Ascending aorta (tissue), 2 donors: ENCODE measurements at regions not wholly inside any gene's neighbourhood (a gene's known extent, or its start where the extent isn't known, plus 50 kb on each side); places are given as distances from the start of the nearest gene placed in this dataset.

ENCODE experiments used
- DNase-seq, 2 donors: peaks; one replicate each; pipeline ENCODE4 v3.0.0-alpha.2; 2019; ENCODE audit warnings: low spot score in 2 of 2
- H3K27ac ChIP-seq, 2 donors: fragments of 200-600 bp; sonication (generic); one replicate each; pipeline ENCODE4 v1.5.1; 2016 to 2017; ENCODE audit warnings: mild to moderate bottlenecking in 1 of 2
- H3K27me3 ChIP-seq: fragments of 200-600 bp; sonication (generic); one replicate; pipeline ENCODE4 v1.5.1; 2017
- H3K36me3 ChIP-seq, 2 donors: fragments of 200-600 bp; sonication (generic); one replicate each; pipeline ENCODE4 v1.5.1; 2016
- H3K4me1 ChIP-seq, 2 donors: fragments of 200-600 bp; sonication (generic); one replicate each; pipeline ENCODE4 v1.5.1; 2016 to 2017; ENCODE audit warnings: mild to moderate bottlenecking in 1 of 2
- H3K4me3 ChIP-seq, 2 donors: fragments of 200-600 bp; sonication (generic); one replicate each; pipeline ENCODE4 v1.5.1; 2016 to 2017; ENCODE audit warnings: mild to moderate bottlenecking in 1 of 2
- H3K9me3 ChIP-seq, 2 donors: fragments of 200-600 bp; sonication (generic); one replicate each; pipeline ENCODE4 v1.5.1; 2016
- CTCF ChIP-seq, 3 experiments: fragments of 200-600 bp in 2 of 3; fragments of 450-650 bp in 1 of 3; sonication (generic) in 2 of 3; IDR thresholded peaks; one replicate each; pipeline ENCODE4 v1.5.1; 2016 to 2019; ENCODE audit warnings: antibody characterized with exemption in 3 of 3, mild to moderate bottlenecking in 1 of 3, moderate library complexity in 1 of 3
- intact Hi-C: fragments of 100-400 bp; cut with DNase I; formaldehyde crosslinking; loops from one replicate; pipeline ENCODE4 v1.15.1; 2023

GRCh38 chr14:83827383-83827782 lies 1702.6 kb upstream of the FLRT2 start:
- Histone ChIP-seq H3K4me3 (no peak overlapping the region), H3K27ac (no peak overlapping the region), H3K27me3 (no peaks in the 10 kb centered on the region), H3K9me3 (no peaks in the 10 kb centered on the region), H3K4me1 (no peaks in the 10 kb centered on the region), H3K36me3 (no peaks in the 10 kb centered on the region)
- no peak for DNase-seq
- intact Hi-C loops: no loop called here
- no peak for TF ChIP-seq CTCF (IDR thresholded peaks at IDR 0.05)

GRCh38 chr14:83828406-83828805 lies 1701.5 kb upstream of the FLRT2 start:
- TF ChIP-seq CTCF (IDR thresholded peaks at IDR 0.05): no peak
- intact Hi-C loops: no loop called here

GRCh38 chr14:83830316-83830715 lies 1699.6 kb upstream of the FLRT2 start:
- Histone ChIP-seq H3K27ac (no peak overlapping the region), H3K27me3 (no peaks in the 10 kb centered on the region), H3K36me3 (no peaks in the 10 kb centered on the region), H3K9me3 (no peaks in the 10 kb centered on the region), H3K4me3 (no peak overlapping the region), H3K4me1 (no peaks in the 10 kb centered on the region)
- no peak for DNase-seq
- TF ChIP-seq CTCF (IDR thresholded peaks at IDR 0.05): no peak
- intact Hi-C loops: no loop called here

More at GRCh38 chr14:83828406-83828805, 1701.5 kb upstream of the FLRT2 start:
- H3K4me3 ChIP-seq: no peak overlapping the region
- no peak overlapping the region for H3K27ac ChIP-seq
- H3K36me3 ChIP-seq: no peaks in the 10 kb centered on the region
- H3K27me3 ChIP-seq: no peaks in the 10 kb centered on the region
- H3K4me1 ChIP-seq: no peaks in the 10 kb centered on the region
- H3K9me3 ChIP-seq: no peaks in the 10 kb centered on the region
- no peak for DNase-seq

GRCh38 chr14:83838226-83838625 lies 1691.7 kb upstream of the FLRT2 start:
- intact Hi-C loops: no loop called here

GRCh38 chr14:83842547-83842946 lies 1687.4 kb upstream of the FLRT2 start:
- Histone ChIP-seq H3K4me1 (no peaks in the 10 kb centered on the region), H3K4me3 (no peak overlapping the region), H3K27ac (no peak overlapping the region), H3K9me3 (no peaks in the 10 kb centered on the region), H3K27me3 (no peaks in the 10 kb centered on the region), H3K36me3 (no peaks in the 10 kb centered on the region)
- intact Hi-C loops: no loop called here
- no peak for DNase-seq
- TF ChIP-seq CTCF (IDR thresholded peaks at IDR 0.05): no peak

More at GRCh38 chr14:83838226-83838625, 1691.7 kb upstream of the FLRT2 start:
- Histone ChIP-seq H3K27ac (no peak overlapping the region), H3K36me3 (no peaks in the 10 kb centered on the region), H3K4me1 (no peaks in the 10 kb centered on the region), H3K4me3 (no peak overlapping the region), H3K27me3 (no peaks in the 10 kb centered on the region), H3K9me3 (no peaks in the 10 kb centered on the region)
- no peak for TF ChIP-seq CTCF (IDR thresholded peaks at IDR 0.05)
- DNase-seq: no peak

- intact Hi-C loops: no loop called here
- Histone ChIP-seq H3K4me3 (no peak overlapping the region), H3K9me3 (no peaks in the 10 kb centered on the region), H3K4me1 (no peaks in the 10 kb centered on the region), H3K27me3 (no peaks in the 10 kb centered on the region), H3K36me3 (no peaks in the 10 kb centered on the region), H3K27ac (no peak overlapping the region)
- TF ChIP-seq CTCF (IDR thresholded peaks at IDR 0.05): no peak
- DNase-seq: no peak
These were observed 1682.8 kb upstream of the FLRT2 start for GRCh38 chr14:83847102-83847501.
